OCI-LY7 (cell line): ENCODE measurements at regions not wholly inside any gene's neighbourhood (a gene's known extent, or its start where the extent isn't known, plus 50 kb on each side); places are given as distances from the start of the nearest gene placed in this dataset.

Experiments
- BruUV-seq: library from RNA; stranded (reverse); fragments of 400-500 nt; replicated peaks from 2 replicates; lab custom pipeline; 2021; lab: Mats Ljungman, UMichigan
- CTCF ChIA-PET: fragments of 300-600 bp; sonication (Branson Sonifier 250); formaldehyde crosslinking; loops from one replicate; lab custom pipeline; 2022; ENCODE audit warnings: antibody characterized with exemption; ENCODE audit not compliant: unreplicated experiment; lab: Charles Lee
- POLR2A ChIA-PET: fragments of 300-600 bp; sonication (Branson Sonifier 250); formaldehyde crosslinking; loops from one replicate; lab custom pipeline; 2022; ENCODE audit warnings: antibody characterized with exemption; lab: Charles Lee
- DNase-seq: peaks from one replicate; pipeline ENCODE4 v3.0.0-alpha.2; 2015; ENCODE audit warnings: low spot score
- H2AFZ ChIP-seq: fragments of 200-600 bp; sonication (generic), shearing (Covaris generic); 2 replicates; pipeline ENCODE4 v1.6.1; 2014; ENCODE audit warnings: mild to moderate bottlenecking, antibody characterized with exemption, low read length, moderate library complexity
- H3K27ac ChIP-seq: fragments of 200-600 bp; sonication (generic); 2 replicates; pipeline ENCODE4 v1.5.1; 2014; ENCODE audit warnings: mixed run types, low read depth, mild to moderate bottlenecking, moderate library complexity, low read length, inconsistent platforms; ENCODE audit not compliant: poor library complexity, severe bottlenecking
- H3K36me3 ChIP-seq: fragments of 200-600 bp; sonication (generic); 2 replicates; pipeline ENCODE4 v1.6.1; 2014; ENCODE audit warnings: mild to moderate bottlenecking, antibody characterized with exemption, low read length, moderate library complexity, mixed read lengths; ENCODE audit not compliant: insufficient read depth
- H3K4me1 ChIP-seq: fragments of 200-600 bp; sonication (generic); 2 replicates; pipeline ENCODE4 v1.5.1; 2014; ENCODE audit warnings: mild to moderate bottlenecking, low read length; ENCODE audit not compliant: insufficient read depth, poor library complexity, severe bottlenecking
- H3K4me2 ChIP-seq: fragments of 200-600 bp; sonication (generic); 2 replicates; pipeline ENCODE4 v1.6.1; 2014; ENCODE audit warnings: mild to moderate bottlenecking, low read length
- H3K4me3 ChIP-seq: fragments of 200-600 bp; sonication (generic); 2 replicates; pipeline ENCODE4 v1.5.1; 2014; ENCODE audit warnings: mild to moderate bottlenecking, low read depth, low read length; ENCODE audit not compliant: poor library complexity, severe bottlenecking
- H3K79me2 ChIP-seq: fragments of 200-600 bp; sonication (generic); 2 replicates; pipeline ENCODE4 v1.6.1; 2016; ENCODE audit warnings: low read depth, mild to moderate bottlenecking, low read length, moderate library complexity, mixed read lengths; ENCODE audit not compliant: insufficient read depth
- H3K9me2 ChIP-seq: fragments of 200-600 bp; sonication (generic); 2 replicates; pipeline ENCODE4 v1.6.1; 2016; ENCODE audit warnings: mild to moderate bottlenecking, low read length, mixed read lengths; ENCODE audit not compliant: insufficient read depth
- H3K9me3 ChIP-seq: fragments of 200-600 bp; sonication (generic); 2 replicates; pipeline ENCODE4 v1.6.1; 2014; ENCODE audit warnings: mild to moderate bottlenecking, mixed run types, low read length, mixed read lengths
- H4K20me1 ChIP-seq: fragments of 200-600 bp; sonication (generic); 2 replicates; pipeline ENCODE4 v1.6.1; 2014; ENCODE audit warnings: mild to moderate bottlenecking, antibody characterized with exemption, low read length, moderate library complexity, mixed read lengths; ENCODE audit not compliant: insufficient read depth
- EZH2phosphoT487 ChIP-seq: fragments of 200-600 bp; sonication (generic); IDR thresholded peaks from 2 replicates; pipeline ENCODE4 v1.6.1; 2018; ENCODE audit warnings: low read depth, borderline replicate concordance, mild to moderate bottlenecking, mixed run types, antibody characterized with exemption, low read length, moderate library complexity, mixed read lengths
- intact Hi-C: fragments of 100-400 bp; cut with micrococcal nuclease; formaldehyde crosslinking; loops from one replicate; pipeline ENCODE4 v1.10.0; 2022; ENCODE audit not compliant: unreplicated experiment
- TF ChIP-seq, protein P1 (sequence below): fragments of 200-600 bp; sonication (generic); conservative IDR thresholded peaks from 2 replicates; pipeline ENCODE4 v1.5.1; 2014; ENCODE audit warnings: mild to moderate bottlenecking, antibody characterized with exemption, low read length, moderate library complexity, mixed read lengths

DNA sequence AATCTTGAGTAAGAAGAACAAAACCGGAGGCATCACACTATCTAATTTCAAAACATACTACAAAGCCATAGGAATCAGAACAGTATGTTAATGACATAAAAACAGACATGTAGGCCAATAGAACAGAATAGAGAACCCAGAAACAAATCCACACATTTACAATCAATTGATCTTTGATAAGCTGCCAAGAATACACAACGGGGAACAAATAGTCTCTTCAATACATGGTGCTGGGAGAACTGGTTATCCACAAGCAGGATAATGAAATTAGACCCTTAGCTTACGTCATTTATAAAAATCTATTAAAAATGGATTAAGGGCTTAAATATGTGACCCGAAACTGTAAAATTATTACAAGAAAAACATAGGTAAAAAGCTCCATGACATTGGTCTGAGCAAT, 417.7 kb downstream of the INSC start:
- no peak overlapping the region for H3K27ac ChIP-seq
- no peak overlapping the region for H3K4me2 ChIP-seq
- H3K36me3 ChIP-seq: no peaks in the 10 kb centered on the region
- intact Hi-C loops: no loop called here
- no peak overlapping the region for H2AFZ ChIP-seq
- H3K79me2 ChIP-seq: no peaks in the 10 kb centered on the region
- no peak for TF ChIP-seq EZH2phosphoT487
- no peaks in the 10 kb centered on the region for H3K9me3 ChIP-seq
- no peaks in the 10 kb centered on the region for H4K20me1 ChIP-seq
- ChIA-PET POLR2A (no interaction called here), CTCF (no interaction called here)
- BruUV-seq: no TSS peak
- no peaks in the 10 kb centered on the region for H3K4me1 ChIP-seq
- no peak for DNase-seq
- H3K4me3 ChIP-seq: no peak overlapping the region
- no peaks in the 10 kb centered on the region for H3K9me2 ChIP-seq

DNA sequence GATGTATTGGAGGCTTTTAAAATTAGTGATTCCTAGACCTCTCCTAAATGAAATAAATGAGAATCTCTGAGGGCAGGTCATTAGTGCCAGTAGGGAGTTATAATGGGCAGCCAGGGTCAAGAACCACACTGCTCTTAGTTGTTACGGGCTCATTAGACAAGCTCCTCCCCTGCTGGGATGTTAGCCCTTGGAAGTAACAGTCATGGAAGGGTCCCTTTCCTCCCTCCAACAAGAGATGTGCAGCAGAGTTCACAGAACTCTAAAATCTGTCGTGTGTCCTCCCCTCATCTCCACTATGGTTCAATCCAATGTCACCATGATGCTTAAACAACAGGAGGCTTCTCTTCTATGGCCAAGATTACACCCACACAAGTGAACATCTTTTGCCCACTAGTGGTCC, 419.5 kb downstream of the INSC start:
- no TSS peak for BruUV-seq
- Histone ChIP-seq H3K9me2 (no peaks in the 10 kb centered on the region), H3K27ac (no peak overlapping the region), H3K79me2 (no peaks in the 10 kb centered on the region), H4K20me1 (no peaks in the 10 kb centered on the region), H3K4me1 (no peaks in the 10 kb centered on the region), H3K4me3 (no peak overlapping the region), H3K9me3 (no peaks in the 10 kb centered on the region), H3K4me2 (no peak overlapping the region), H3K36me3 (no peaks in the 10 kb centered on the region), H2AFZ (no peak overlapping the region)
- POLR2A ChIA-PET: interaction anchor here (0.6 to 0.7 kb wide), 2 partner anchors 29 to 60 kb away, joined by 3 to 4 read pairs; no protein-coding TSS in a partner anchor
- intact Hi-C loops: no loop called here
- TF ChIP-seq EZH2phosphoT487: no peak
- TF ChIP-seq, protein P1, sequence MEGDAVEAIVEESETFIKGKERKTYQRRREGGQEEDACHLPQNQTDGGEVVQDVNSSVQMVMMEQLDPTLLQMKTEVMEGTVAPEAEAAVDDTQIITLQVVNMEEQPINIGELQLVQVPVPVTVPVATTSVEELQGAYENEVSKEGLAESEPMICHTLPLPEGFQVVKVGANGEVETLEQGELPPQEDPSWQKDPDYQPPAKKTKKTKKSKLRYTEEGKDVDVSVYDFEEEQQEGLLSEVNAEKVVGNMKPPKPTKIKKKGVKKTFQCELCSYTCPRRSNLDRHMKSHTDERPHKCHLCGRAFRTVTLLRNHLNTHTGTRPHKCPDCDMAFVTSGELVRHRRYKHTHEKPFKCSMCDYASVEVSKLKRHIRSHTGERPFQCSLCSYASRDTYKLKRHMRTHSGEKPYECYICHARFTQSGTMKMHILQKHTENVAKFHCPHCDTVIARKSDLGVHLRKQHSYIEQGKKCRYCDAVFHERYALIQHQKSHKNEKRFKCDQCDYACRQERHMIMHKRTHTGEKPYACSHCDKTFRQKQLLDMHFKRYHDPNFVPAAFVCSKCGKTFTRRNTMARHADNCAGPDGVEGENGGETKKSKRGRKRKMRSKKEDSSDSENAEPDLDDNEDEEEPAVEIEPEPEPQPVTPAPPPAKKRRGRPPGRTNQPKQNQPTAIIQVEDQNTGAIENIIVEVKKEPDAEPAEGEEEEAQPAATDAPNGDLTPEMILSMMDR: no peak
- no peak for DNase-seq
- CTCF ChIA-PET: no interaction called here

DNA sequence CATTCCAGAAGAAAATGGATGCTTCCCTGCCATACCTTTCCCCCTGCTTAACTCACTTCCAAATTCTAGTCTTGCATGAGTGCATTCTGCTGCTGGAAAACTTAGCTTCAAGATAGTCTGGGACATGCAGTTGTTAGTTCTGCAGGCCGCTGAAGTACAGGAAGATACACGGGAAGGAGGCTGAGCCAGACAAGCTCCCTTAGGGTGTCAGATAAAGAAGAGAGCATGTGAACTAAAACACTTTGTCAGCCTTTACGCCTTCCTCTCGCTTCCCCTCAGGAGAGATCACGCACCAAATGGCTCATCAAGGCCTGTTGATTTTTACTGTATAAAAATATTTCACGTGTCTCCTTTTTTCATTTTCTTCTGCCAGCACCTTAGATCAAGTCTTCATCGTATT, 420.7 kb downstream of the INSC start:
- H3K79me2 ChIP-seq: no peaks in the 10 kb centered on the region

More for the DNA sequence above, 420.7 kb downstream of the INSC start:
- ChIA-PET POLR2A (no interaction called here), CTCF (no interaction called here)
- Histone ChIP-seq H3K9me3 (no peaks in the 10 kb centered on the region), H4K20me1 (no peaks in the 10 kb centered on the region), H3K27ac (no peak overlapping the region), H3K36me3 (no peaks in the 10 kb centered on the region), H3K4me2 (no peak overlapping the region), H2AFZ (no peak overlapping the region), H3K4me3 (no peak overlapping the region), H3K9me2 (no peaks in the 10 kb centered on the region), H3K4me1 (no peaks in the 10 kb centered on the region)
- DNase-seq: no peak
- no TSS peak for BruUV-seq
- TF ChIP-seq, protein P1: no peak
- TF ChIP-seq EZH2phosphoT487: no peak
- intact Hi-C loops: no loop called here
